HT1080 (cell line): ENCODE measurements at regions not wholly inside any gene's neighbourhood (a gene's known extent, or its start where the extent isn't known, plus 50 kb on each side); places are given as distances from the start of the nearest gene placed in this dataset.

ENCODE experiments used
- DNase-seq: peaks from one replicate; pipeline ENCODE4 v3.0.0-alpha.2; 2015; ENCODE audit warnings: low read depth

DNA sequence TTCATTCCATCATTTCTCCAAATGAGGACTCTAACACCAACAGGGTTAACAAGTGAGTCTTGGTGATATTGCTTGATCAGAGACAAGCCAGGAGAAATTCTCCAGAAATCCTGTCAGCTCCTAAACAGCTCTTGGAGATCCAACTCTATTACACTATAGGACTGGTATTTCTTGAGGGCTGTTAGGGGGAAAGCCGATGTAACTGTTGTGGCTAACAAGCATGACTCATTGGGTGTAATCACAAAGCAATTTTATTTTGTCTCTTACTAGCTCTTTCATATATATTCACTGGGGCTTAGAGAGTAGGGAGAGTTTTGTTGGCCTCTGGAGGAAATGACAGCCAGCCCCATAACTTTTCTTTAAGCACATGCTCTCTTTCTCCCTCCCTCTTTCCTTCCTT, 613.7 kb upstream of the USP9Y start:
- DNase-seq: peak; percentile 54
